Gastrocnemius medialis (tissue), 4 donors: ENCODE measurements at regions not wholly inside any gene's neighbourhood (a gene's known extent, or its start where the extent isn't known, plus 50 kb on each side); places are given as distances from the start of the nearest gene placed in this dataset.
"Not testable (repeated sequence)": the region's sequence is repeated elsewhere in the genome, so short reads cannot be mapped to it uniquely, and the experiment has no call there.

Source experiments
- CTCF ChIP-seq, 5 experiments: fragments of 450-650 bp in 3 of 5; fragments of 200-600 bp in 2 of 5; sonication (generic) in 2 of 5; IDR thresholded peaks in 4 of 5; conservative IDR thresholded peaks in 1 of 5; 1 replicate in 4 of 5; 2 replicates in 1 of 5; pipeline ENCODE4 v1.5.1; 2016 to 2019; ENCODE audit warnings: antibody characterized with exemption in 5 of 5, mild to moderate bottlenecking in 3 of 5, moderate library complexity in 3 of 5
- POLR2A ChIP-seq, 2 donors: fragments of 450-650 bp; IDR thresholded peaks; one replicate each; pipeline ENCODE4 v1.6.1; 2017; ENCODE audit warnings: antibody characterized with exemption in 2 of 2, mild to moderate bottlenecking in 2 of 2, moderate library complexity in 2 of 2

GRCh38 chr21:10427277-10427676 is 94.1 kb upstream of the TPTE start:
- TF ChIP-seq CTCF (IDR thresholded peaks at IDR 0.05 in 4 of 5, conservative IDR thresholded peaks at IDR 0.05 in 1 of 5); POLR2A (IDR thresholded peaks at IDR 0.05): not testable (repeated sequence)
